ENCODE measurements at regions not wholly inside any gene's neighbourhood (a gene's known extent, or its start where the extent isn't known, plus 50 kb on each side); places are given as distances from the start of the nearest gene placed in this dataset.

- H3K27ac ChIP-seq = no peak overlapping the region
Measured at GRCh38 chr12:38601949-38602348, 285.4 kb downstream of the ALG10B start.

More at GRCh38 chr12:38601949-38602348, 285.4 kb downstream of the ALG10B start:
- TF ChIP-seq ZFX (IDR thresholded peaks at IDR 0.05) = no peak
- no peak for TF ChIP-seq CTCF (conservative IDR thresholded peaks at IDR 0.05)

Data from C4-2B (cell line).